Right cardiac atrium (tissue), 5 donors: ENCODE measurements at regions not wholly inside any gene's neighbourhood (a gene's known extent, or its start where the extent isn't known, plus 50 kb on each side); places are given as distances from the start of the nearest gene placed in this dataset.
"Not testable (repeated sequence)": the region's sequence is repeated elsewhere in the genome, so short reads cannot be mapped to it uniquely, and the experiment has no call there.

ENCODE experiments used
- ATAC-seq, 2 donors: fragments of 200-7000 bp; cut with Tn5 transposase; one replicate each; pipeline versions ENCODE4 v1.8.0 to v1.9.1; 2020; ENCODE audit warnings: moderate library complexity in 2 of 2, mild to moderate bottlenecking in 1 of 2
- DNase-seq, 3 donors: peaks; one replicate each; pipeline ENCODE4 v3.0.0-alpha.2; 2020
- H3K27ac ChIP-seq: one replicate; pipeline ENCODE4 v1.5.1; 2013; ENCODE audit warnings: mild to moderate bottlenecking, low read length, control low read depth, moderate library complexity
- H3K27me3 ChIP-seq: one replicate; pipeline ENCODE4 v1.6.1; 2013; ENCODE audit not compliant: control insufficient read depth, insufficient read depth
- H3K4me1 ChIP-seq: one replicate; pipeline ENCODE4 v1.6.1; 2013; ENCODE audit warnings: low read length; ENCODE audit not compliant: control insufficient read depth, insufficient read depth
- H3K4me3 ChIP-seq: one replicate; pipeline ENCODE4 v1.5.1; 2013; ENCODE audit warnings: low read length, control low read depth
- H3K9me3 ChIP-seq: one replicate; pipeline ENCODE4 v1.6.1; 2013; ENCODE audit warnings: low read length; ENCODE audit not compliant: control insufficient read depth
- WGBS: extraction: QIAGEN DNeasy Blood & Tissue Kit; methylation state at CpG from one replicate; pipeline ENCODE4 v1.1.7; 2013; 5-methylcytosine and 5-hydroxymethylcytosine counted together
- intact Hi-C, 4 donors: fragments of 100-400 bp; cut with DNase I; formaldehyde crosslinking; loops; one replicate each; pipeline versions ENCODE4 v1.11.0 to v1.14.0; 2022 to 2023
- donor health status: healthy with polysubstance abuse.
- donor health status: DM: no; HTN: yes; CAD: no.
- donor health status: DM: no; HTN: no; CAD: no.
- donor health status: DM: no; HTN: yes; CAD: no; lungs with severe emphysema.
- donor health status: DM: yes; HTN: yes; CAD: no.

GRCh38 chr15:87672309-87673288 lies 583.9 kb downstream of the NTRK3 start:
- Histone ChIP-seq H3K4me3 (no peak overlapping the region), H3K9me3 (peaks cover 2% of the 10 kb centered on the region), H3K27me3 (no peaks in the 10 kb centered on the region), H3K4me1 (peaks cover 2% of the 10 kb centered on the region), H3K27ac (no peak overlapping the region)
- DNase-seq = peak; percentile 35 to 57 (median 50)
- intact Hi-C loops = no loop called here
- WGBS = 56% methylated on average over 8 of the region's 8 CpGs
- peak; percentile 29 to 36 for ATAC-seq

- intact Hi-C loops = no loop called here
- 63% methylated on average over 5 of the region's 5 CpGs for WGBS
- no peaks in the 10 kb centered on the region for H3K9me3 ChIP-seq
- no peak for DNase-seq
- ATAC-seq = no peak
- H3K4me3 ChIP-seq = no peak overlapping the region
- H3K4me1 ChIP-seq = peaks cover 2% of the 10 kb centered on the region
- H3K27me3 ChIP-seq = no peaks in the 10 kb centered on the region
- no peak overlapping the region for H3K27ac ChIP-seq
These were observed 585.2 kb downstream of the NTRK3 start for GRCh38 chr15:87671289-87671688.

DNA sequence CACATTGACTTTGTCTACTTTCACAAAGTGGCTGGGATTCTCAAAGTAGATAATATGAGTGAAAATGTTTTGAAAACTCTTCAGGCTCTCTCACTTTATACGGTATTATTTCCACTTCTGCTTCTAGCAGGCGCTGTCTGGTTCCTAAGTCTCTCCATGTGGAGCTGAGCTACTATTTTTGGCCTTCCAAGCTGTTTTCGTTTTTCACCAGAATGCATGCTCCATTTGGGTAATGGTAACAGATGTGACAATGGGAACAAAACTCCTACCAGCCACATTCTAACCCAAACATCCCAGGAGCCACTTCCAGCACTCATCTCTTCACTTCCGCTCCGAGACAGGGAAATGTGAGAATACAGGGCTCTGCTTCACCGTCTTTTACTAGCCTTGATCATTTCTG lies 586.7 kb downstream of the NTRK3 start:
- intact Hi-C loops = no loop called here
- no peak for DNase-seq
- WGBS = 61% methylated on average over 6 of the region's 6 CpGs

DNA sequence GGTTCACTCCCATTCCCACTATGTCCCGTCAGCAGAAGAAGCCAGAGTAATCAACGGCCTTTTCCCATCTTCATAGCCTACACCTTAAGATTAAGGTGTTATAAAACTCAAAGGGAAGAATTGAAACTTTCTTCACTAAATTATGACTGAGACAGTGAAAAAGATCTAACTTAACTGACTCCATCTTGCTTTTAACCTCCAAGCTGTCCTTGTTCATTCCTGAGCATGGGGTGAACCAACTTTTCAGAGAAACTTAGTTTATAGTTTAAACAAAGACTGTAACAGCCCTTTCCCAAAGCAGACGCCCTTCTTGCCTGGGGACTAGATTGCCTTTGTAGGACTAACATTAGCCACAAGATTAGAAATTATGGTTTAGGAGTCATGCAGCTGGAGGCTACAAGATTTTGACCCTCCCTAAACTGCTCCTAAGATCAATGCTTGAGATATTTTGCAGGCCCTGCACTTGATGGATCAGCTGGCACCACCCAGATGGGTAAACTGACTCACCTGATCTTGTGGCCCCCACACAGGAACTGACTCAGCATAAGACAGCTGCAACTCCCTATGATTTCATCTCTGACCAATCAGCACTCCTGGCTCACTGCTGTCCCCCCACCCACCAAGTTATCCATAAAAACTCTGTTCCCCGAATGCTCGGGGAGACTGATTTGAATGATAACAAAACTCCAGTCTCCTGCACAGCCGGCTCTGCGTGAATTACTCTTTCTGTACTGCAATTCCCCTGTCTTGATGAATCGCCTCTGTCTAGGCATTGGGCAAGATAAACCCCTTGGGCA lies 587.6 kb downstream of the NTRK3 start:
- DNase-seq, H3K4me1 ChIP-seq, H3K27me3 ChIP-seq, H3K27ac ChIP-seq, H3K4me3 ChIP-seq, H3K9me3 ChIP-seq, intact Hi-C loops, ATAC-seq: not testable (repeated sequence)
- WGBS = 89% methylated on average over 8 of the region's 8 CpGs

More for the DNA sequence above, 586.7 kb downstream of the NTRK3 start:
- peak in 1 of 2 donors; percentile 36 for ATAC-seq
- Histone ChIP-seq H3K9me3 (no peaks in the 10 kb centered on the region), H3K4me3 (no peak overlapping the region), H3K27ac (no peak overlapping the region), H3K4me1 (peaks cover 2% of the 10 kb centered on the region), H3K27me3 (no peaks in the 10 kb centered on the region)

GRCh38 chr15:87667643-87668042 lies 588.9 kb downstream of the NTRK3 start:
- H3K27me3 ChIP-seq = no peaks in the 10 kb centered on the region
- H3K4me1 ChIP-seq = peaks cover 2% of the 10 kb centered on the region
- DNase-seq (no peak), ATAC-seq (no peak)
- H3K9me3 ChIP-seq = no peaks in the 10 kb centered on the region
- intact Hi-C loops = no loop called here
- H3K27ac ChIP-seq = no peak overlapping the region
- WGBS = 88% methylated on average over 3 of the region's 3 CpGs
- H3K4me3 ChIP-seq = no peak overlapping the region

DNA sequence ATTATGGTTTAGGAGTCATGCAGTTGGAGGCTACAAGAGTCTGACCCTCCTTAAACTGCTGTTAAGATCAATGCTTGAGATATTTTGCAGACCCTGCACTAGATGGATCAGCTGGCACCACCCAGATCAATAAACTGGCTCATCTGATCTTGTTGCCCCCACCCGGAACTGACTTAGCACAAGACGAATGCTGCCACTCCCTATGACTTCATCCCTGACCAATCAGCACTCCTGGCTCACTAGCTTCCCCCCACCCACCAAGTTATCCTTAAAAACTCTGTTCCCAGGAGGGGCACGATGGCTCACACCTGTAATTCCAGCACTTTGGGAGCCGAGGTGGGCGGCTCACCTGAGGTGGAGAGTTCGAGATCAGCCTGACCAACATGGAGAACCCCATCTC lies 594.0 kb downstream of the NTRK3 start:
- ATAC-seq (no peak), DNase-seq (no peak)
- Histone ChIP-seq H3K27me3 (no peaks in the 10 kb centered on the region), H3K9me3 (no peaks in the 10 kb centered on the region), H3K4me1 (no peaks in the 10 kb centered on the region), H3K4me3 (no peak overlapping the region), H3K27ac (no peak overlapping the region)
- 89% methylated on average over 6 of the region's 6 CpGs for WGBS
- intact Hi-C loops = no loop called here

DNA sequence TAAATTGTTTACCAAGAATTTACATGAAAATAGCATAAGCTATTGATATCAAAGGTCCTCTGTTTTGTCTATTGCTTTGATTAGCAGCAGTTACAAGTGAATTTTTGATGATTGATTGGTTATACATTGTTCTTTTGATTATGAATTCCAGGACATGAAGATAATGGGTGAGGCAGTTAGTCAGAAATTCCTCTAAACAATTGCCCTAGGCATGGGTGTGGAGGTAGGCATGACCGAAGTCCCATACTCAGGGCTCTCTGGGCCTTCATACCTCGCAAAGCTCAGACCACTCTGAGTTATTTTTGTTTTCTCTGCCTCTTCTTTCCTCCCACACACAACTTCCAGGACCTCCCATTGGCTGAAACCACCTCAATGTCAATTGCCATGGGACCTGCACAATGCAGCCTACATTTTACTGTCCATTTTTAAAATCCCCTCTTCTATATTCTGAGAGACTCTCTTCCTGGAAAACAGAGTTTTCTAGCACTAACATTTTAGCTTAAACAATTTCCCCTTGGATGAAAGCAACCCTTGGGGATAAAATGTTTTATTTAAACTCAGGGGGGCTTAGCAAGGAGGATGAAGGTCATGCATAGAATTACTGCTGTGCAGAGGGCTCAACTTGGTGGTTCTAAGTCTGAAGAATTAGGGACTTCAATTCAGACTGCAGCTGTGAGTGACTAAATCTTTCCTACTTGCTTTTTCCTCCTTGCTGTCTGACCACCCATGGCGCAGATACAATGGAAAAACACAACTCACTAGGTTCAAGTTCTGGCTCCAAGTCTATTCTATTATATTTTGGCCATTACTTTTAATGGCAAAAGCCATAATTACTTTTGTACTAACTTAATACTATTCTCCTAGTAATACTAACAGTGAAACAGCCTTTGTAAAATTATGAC lies 594.8 kb downstream of the NTRK3 start:
- ATAC-seq (no peak), DNase-seq (no peak)
- H3K9me3 ChIP-seq = no peaks in the 10 kb centered on the region
- no peaks in the 10 kb centered on the region for H3K4me1 ChIP-seq
- no peak overlapping the region for H3K4me3 ChIP-seq
- 79% methylated on average over 3 of the region's 3 CpGs for WGBS
- no peaks in the 10 kb centered on the region for H3K27me3 ChIP-seq
- intact Hi-C loops = no loop called here
- no peak overlapping the region for H3K27ac ChIP-seq

DNA sequence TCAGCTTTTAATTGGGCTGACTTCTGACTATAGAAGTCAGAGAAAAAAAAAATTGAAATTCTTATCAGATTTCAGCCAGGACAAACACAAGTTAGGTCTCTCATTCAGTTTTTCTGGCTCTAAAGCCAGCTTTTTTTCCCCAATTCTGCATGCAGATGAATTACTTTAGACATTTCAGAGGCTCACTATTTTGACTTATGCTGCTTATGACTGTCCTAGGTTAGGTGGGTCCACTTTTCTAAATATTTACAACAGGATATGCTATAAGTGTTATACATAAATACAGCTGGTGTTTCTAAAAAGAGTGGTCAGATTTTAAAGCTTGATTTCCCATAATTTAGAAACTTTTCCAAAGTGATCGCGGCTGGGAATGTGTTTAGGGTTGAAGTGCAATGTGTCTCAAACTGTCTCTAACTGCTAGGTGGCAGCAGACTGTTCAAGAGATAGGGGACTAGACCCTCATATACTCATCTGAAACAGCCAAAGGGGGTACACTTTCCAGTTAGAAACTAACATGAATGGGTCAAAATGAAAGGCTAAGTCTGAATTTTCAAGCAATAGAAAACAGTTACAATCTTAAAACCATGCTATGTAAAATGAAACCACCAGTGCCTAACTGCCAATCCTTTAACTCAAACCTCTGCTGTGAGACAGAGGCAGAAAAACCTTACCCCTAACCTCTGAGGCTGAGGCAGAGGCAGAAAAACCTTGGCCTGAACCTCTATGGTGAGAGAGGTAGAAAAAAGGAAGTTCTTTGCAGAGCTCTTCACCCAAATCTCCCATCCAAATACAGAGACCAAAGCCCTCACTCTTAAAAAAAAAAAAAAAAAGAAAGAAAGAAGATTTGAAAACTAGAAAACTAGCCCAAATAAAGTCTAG lies 596.0 kb downstream of the NTRK3 start:
- intact Hi-C loops = no loop called here
- no peaks in the 10 kb centered on the region for H3K27me3 ChIP-seq
- ATAC-seq (no peak), DNase-seq (no peak)
- no peaks in the 10 kb centered on the region for H3K4me1 ChIP-seq
- no peak overlapping the region for H3K4me3 ChIP-seq
- WGBS = 65% methylated on average over 2 of the region's 2 CpGs
- no peak overlapping the region for H3K27ac ChIP-seq
- H3K9me3 ChIP-seq = no peaks in the 10 kb centered on the region

- Histone ChIP-seq H3K9me3 (no peaks in the 10 kb centered on the region), H3K27me3 (no peaks in the 10 kb centered on the region), H3K4me3 (no peak overlapping the region), H3K27ac (no peak overlapping the region), H3K4me1 (no peaks in the 10 kb centered on the region)
- WGBS = 71% methylated on average over 1 of the region's 1 CpG
- DNase-seq = no peak
- ATAC-seq = no peak
- intact Hi-C loops = no loop called here
These were observed 600.2 kb downstream of the NTRK3 start for GRCh38 chr15:87656372-87656771.

DNA sequence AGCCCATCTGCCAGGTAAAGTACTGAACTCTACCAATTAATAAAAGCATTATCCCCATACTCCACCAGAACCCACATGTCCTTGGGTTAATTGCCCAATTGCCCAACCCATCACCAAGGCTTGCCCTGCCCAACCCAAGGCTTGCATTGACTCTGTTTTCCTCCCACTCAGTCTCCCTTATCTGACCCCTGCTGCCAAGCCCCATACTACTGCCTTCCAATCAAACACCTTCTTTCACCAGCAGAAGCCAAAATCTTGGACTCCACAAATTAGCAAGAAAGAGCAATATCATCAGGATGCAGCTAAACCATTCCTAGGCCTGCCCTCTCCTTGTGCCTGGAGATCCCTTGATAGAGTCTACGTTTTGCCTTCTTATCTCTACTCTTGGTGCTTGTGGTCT lies 602.9 kb downstream of the NTRK3 start:
- Histone ChIP-seq H3K27ac (no peak overlapping the region), H3K4me3 (no peak overlapping the region), H3K4me1 (no peaks in the 10 kb centered on the region), H3K9me3 (no peaks in the 10 kb centered on the region), H3K27me3 (no peaks in the 10 kb centered on the region)
- intact Hi-C loops = no loop called here
- WGBS = 60% methylated on average over 1 of the region's 1 CpG
- no peak for ATAC-seq
- no peak for DNase-seq
